Testis (tissue), 2 donors: ENCODE measurements at regions not wholly inside any gene's neighbourhood (a gene's known extent, or its start where the extent isn't known, plus 50 kb on each side); places are given as distances from the start of the nearest gene placed in this dataset.

Source experiments
- DNase-seq: peaks from one replicate; pipeline ENCODE4 v3.0.0-alpha.2; 2019
- H3K27ac ChIP-seq, 2 donors: fragments of 200-600 bp; sonication (generic); one replicate each; pipeline ENCODE4 v1.5.1; 2019
- H3K27me3 ChIP-seq: fragments of 200-600 bp; sonication (generic); one replicate; pipeline ENCODE4 v1.5.1; 2019
- H3K36me3 ChIP-seq: fragments of 200-600 bp; sonication (generic); one replicate; pipeline ENCODE4 v1.5.1; 2017; ENCODE audit warnings: low read depth; ENCODE audit errors: missing control alignments
- H3K4me1 ChIP-seq: fragments of 200-600 bp; sonication (generic); one replicate; pipeline ENCODE4 v1.5.1; 2019
- H3K4me3 ChIP-seq, 2 donors: fragments of 200-600 bp; sonication (generic); one replicate each; pipeline ENCODE4 v1.5.1; 2017 to 2019
- H3K9me3 ChIP-seq: fragments of 200-600 bp; sonication (generic); one replicate; pipeline ENCODE4 v1.5.1; 2017
- POLR2A ChIP-seq: fragments of 450-650 bp; IDR thresholded peaks from one replicate; pipeline ENCODE4 v1.6.1; 2017; ENCODE audit warnings: antibody characterized with exemption, mild to moderate bottlenecking, moderate library complexity
- WGBS, 2 donors: methylation state at CpG; one replicate each; pipeline ENCODE4 v1.1.5; 2018; 5-methylcytosine and 5-hydroxymethylcytosine counted together
- intact Hi-C: fragments of 100-400 bp; cut with DNase I; formaldehyde crosslinking; loops from one replicate; pipeline ENCODE4 v1.15.1; 2023; ENCODE audit warnings: low total_unique reads
- TF ChIP-seq, protein P1 (sequence below), 3 experiments: fragments of 450-650 bp in 2 of 3; fragments of 200-600 bp in 1 of 3; sonication (generic) in 1 of 3; IDR thresholded peaks; one replicate each; pipeline ENCODE4 v1.5.1; 2016 to 2019; ENCODE audit warnings: antibody characterized with exemption in 3 of 3, mild to moderate bottlenecking in 2 of 3, moderate library complexity in 1 of 3

DNA sequence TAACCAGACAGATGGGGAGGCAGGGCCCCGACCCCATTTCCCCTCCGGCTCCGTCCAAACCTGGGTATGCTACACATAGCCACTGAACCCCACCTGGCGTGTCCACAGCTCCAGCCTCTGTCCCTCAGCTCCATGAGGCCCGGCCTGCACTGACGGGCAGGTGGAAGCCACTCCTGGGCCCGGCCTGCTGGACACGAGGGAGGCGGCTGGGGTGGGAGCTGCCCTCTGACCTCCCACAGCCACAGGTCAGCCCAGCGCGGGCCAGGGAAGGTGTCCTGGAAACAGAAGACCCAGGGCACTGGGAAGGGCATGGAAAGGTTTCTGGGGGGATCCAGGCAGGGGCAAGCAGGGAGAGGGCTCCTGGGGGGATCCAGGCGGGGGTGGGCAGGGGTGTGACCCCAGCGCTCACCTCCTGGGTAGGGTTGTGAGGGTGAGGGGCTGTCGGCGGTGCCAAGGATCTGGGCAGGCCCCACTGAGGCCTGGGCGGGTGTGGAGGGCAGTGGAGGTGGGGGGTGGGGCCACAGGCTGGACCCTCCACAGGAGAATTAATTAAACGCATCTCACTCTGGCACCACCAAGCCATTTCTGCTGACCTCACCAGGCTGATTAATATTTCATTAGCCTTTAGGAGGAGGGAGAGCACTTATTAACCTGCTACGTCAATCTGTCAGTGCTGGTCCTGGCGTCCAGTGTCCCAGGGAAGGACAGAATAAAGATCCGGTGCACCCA is 108.9 kb downstream of the UNCX start:
- TF ChIP-seq, protein P1, sequence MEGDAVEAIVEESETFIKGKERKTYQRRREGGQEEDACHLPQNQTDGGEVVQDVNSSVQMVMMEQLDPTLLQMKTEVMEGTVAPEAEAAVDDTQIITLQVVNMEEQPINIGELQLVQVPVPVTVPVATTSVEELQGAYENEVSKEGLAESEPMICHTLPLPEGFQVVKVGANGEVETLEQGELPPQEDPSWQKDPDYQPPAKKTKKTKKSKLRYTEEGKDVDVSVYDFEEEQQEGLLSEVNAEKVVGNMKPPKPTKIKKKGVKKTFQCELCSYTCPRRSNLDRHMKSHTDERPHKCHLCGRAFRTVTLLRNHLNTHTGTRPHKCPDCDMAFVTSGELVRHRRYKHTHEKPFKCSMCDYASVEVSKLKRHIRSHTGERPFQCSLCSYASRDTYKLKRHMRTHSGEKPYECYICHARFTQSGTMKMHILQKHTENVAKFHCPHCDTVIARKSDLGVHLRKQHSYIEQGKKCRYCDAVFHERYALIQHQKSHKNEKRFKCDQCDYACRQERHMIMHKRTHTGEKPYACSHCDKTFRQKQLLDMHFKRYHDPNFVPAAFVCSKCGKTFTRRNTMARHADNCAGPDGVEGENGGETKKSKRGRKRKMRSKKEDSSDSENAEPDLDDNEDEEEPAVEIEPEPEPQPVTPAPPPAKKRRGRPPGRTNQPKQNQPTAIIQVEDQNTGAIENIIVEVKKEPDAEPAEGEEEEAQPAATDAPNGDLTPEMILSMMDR (IDR thresholded peaks at IDR 0.05): no peak
- TF ChIP-seq POLR2A: no peak
- no peaks in the 10 kb centered on the region for H3K36me3 ChIP-seq
- 73 to 74% methylated on average over 11 to 20 of the region's 20 CpGs for WGBS, 2 donors
- intact Hi-C loops: no loop called here
- H3K4me3 ChIP-seq: no peak overlapping the region
- no peak overlapping the region for H3K27ac ChIP-seq
- H3K4me1 ChIP-seq: no peaks in the 10 kb centered on the region
- no peaks in the 10 kb centered on the region for H3K27me3 ChIP-seq
- no peaks in the 10 kb centered on the region for H3K9me3 ChIP-seq
- DNase-seq: no peak

DNA sequence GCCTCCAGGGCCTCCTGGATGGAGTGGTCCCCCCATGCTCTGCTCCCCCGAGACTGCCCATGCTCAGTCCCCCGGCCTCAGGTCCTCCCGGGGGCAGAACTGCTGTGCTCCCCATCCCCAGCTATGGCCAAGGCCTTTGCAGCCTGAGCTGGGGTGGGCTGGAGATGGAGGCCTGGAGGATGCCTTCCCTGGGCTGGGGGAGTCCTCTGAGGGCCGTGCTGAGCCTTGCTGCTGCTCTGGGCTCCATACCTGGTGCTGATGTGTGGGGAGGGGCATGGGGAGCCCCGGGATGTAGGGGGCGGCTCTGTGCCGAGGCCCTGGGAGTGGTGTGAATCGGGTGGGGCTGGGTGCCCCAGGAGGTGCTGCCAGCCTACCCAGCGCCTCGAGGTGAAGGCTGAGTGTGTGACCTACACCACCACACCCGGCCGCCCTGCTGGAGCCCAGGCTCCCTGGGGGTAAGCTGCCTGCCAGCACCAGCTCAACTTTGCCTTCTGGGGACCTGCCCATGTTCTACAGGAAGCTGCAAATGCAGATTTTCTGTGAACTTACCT is 109.5 kb downstream of the UNCX start:
- H3K9me3 ChIP-seq: no peaks in the 10 kb centered on the region
- H3K4me1 ChIP-seq: no peaks in the 10 kb centered on the region
- no peaks in the 10 kb centered on the region for H3K27me3 ChIP-seq
- WGBS, 2 donors: 77 to 80% methylated on average over 10 to 12 of the region's 12 CpGs
- no peak overlapping the region for H3K4me3 ChIP-seq
- TF ChIP-seq POLR2A: no peak
- TF ChIP-seq, protein P1 (IDR thresholded peaks at IDR 0.05): no peak
- intact Hi-C loops: no loop called here
- H3K27ac ChIP-seq: no peak overlapping the region
- H3K36me3 ChIP-seq: no peaks in the 10 kb centered on the region
- DNase-seq: no peak

DNA sequence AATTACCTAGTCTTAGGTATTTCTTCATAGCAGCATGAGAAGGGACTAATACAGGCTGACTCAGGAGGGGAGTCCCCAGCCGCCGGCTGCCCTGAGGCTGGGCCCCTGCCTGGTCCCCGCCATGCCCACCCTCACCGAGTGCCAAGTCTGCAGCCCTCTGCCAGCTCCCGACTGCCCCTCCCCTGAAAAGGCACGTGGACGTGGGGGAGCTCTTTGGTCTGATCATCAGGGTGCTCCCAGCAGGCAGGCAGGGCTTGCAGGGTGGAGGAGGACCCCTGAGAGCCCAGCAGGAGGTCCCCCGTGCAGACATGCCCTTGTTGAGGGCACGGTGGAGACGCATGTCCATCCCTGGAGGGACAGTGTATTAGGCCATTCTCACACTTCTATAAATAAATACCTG is 110.9 kb downstream of the UNCX start:
- H3K4me1 ChIP-seq: no peaks in the 10 kb centered on the region
- H3K36me3 ChIP-seq: no peaks in the 10 kb centered on the region
- no peak overlapping the region for H3K4me3 ChIP-seq
- TF ChIP-seq POLR2A: no peak
- TF ChIP-seq, protein P1 (IDR thresholded peaks at IDR 0.05): no peak
- DNase-seq: no peak
- intact Hi-C loops: no loop called here
- H3K9me3 ChIP-seq: no peaks in the 10 kb centered on the region
- no peaks in the 10 kb centered on the region for H3K27me3 ChIP-seq
- H3K27ac ChIP-seq: no peak overlapping the region
- WGBS, 2 donors: 76% methylated on average over 7 to 10 of the region's 10 CpGs

DNA sequence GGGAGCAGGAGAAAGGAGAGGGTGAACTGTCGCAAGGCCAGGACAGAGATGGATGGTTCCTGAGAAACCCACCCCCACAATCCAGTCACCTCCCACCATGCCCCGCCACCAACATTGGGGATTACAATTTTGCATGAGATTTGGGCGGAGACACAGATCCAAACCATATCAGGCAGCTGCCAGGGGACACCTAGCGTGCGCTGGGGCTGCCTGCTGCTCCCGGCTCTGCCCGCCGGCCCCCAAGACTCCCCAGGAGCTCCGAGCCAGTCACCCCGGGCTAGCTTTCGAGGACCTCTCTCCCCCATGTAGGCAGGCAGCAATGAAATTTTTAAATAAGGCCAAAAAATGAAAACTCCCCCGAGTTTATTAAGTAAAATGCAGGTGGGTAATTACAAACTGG is 111.7 kb downstream of the UNCX start:
- intact Hi-C loops: no loop called here
- no peaks in the 10 kb centered on the region for H3K27me3 ChIP-seq
- H3K36me3 ChIP-seq: no peaks in the 10 kb centered on the region
- no peak overlapping the region for H3K27ac ChIP-seq
- WGBS, 2 donors: 81 to 84% methylated on average over 4 to 12 of the region's 12 CpGs
- H3K9me3 ChIP-seq: no peaks in the 10 kb centered on the region
- no peaks in the 10 kb centered on the region for H3K4me1 ChIP-seq
- H3K4me3 ChIP-seq: no peak overlapping the region
- no peak for TF ChIP-seq POLR2A
- TF ChIP-seq, protein P1 (IDR thresholded peaks at IDR 0.05): no peak
- no peak for DNase-seq
